ENCODE measurements at regions not wholly inside any gene's neighbourhood (a gene's known extent, or its start where the extent isn't known, plus 50 kb on each side); places are given as distances from the start of the nearest gene placed in this dataset.

DNA sequence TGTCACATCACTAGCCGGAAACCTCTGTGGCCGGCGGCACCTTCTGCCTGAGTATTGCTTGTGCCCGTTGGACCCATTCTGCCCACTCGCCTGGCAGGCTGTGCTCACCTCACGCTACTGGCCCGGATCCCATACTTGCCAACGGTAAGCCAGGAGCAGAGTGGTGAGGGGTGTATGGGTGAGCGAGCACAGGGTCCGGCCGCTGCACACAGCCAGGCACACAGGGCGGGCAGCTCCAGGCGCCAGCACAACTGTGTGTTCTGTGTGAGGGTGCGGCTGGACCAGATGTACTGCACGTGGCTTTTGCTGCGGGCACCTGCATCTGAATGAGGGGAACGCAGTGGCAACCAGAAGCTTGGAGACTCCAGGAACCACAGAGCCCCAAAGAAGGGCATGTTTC is 455.7 kb downstream of the CDH8 start (continued):
- TF ChIP-seq TAF1 (IDR thresholded peaks at IDR 0.05; ENCODE audit: borderline replicate concordance, low read depth, low read length), result no peak

DNA sequence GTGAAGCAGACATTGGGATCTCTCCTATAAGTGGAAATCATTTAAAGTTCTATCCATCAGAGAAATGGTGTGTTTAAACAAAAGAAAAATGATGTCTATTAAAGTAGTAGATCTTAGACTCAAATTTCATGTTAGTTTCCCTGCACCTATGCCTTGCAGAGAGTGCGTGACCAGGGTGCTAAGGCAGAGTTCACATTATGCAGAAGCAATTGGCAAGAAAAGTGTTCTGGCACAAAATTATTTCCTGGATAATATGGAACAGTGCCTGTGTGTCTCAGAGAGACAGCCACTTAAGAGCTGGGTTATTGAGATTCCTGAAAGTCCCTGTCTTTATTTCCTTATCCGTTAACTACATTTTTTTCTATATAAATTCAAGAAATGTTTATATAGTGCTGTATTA is 457.0 kb downstream of the CDH8 start:
- Histone ChIP-seq H3F3A (replicated peaks; ENCODE audit: insufficient read depth) (no peaks in the 10 kb centered on the region), H3K36me3 (replicated peaks in 1 of 2; ENCODE audit: control insufficient read depth in 1 of 2, insufficient read depth in 2 of 2, low read length in 1 of 2) (no peaks in the 10 kb centered on the region), H3K79me2 (ENCODE audit: insufficient read depth) (no peaks in the 10 kb centered on the region), H3K4me2 (no peak overlapping the region), H3K9ac (no peak overlapping the region), H3K4me1 (ENCODE audit: control insufficient read depth in 1 of 2, insufficient read depth in 2 of 2, low read depth in 1 of 2, low read length in 1 of 2) (no peaks in the 10 kb centered on the region; a peak in 1 of 4 replicates), H3K9me3 (no peaks in the 10 kb centered on the region), H3K9me2 (no peaks in the 10 kb centered on the region), H2AFZ (ENCODE audit: low read depth) (no peak overlapping the region), H3K27me3 (ENCODE audit: insufficient read depth) (no peaks in the 10 kb centered on the region), H3K27ac (ENCODE audit: low read depth in 2 of 2, low read length in 1 of 2) (no peak overlapping the region), H3K4me3 (ENCODE audit: low read depth in 2 of 2, low read length in 1 of 2) (no peak overlapping the region), H4K20me1 (ENCODE audit: insufficient read depth) (no peaks in the 10 kb centered on the region)
- 30% methylated on average over 2 of the region's 2 CpGs for WGBS (ENCODE audit: low lambda C conversion rate)
- TF ChIP-seq, protein P1, sequence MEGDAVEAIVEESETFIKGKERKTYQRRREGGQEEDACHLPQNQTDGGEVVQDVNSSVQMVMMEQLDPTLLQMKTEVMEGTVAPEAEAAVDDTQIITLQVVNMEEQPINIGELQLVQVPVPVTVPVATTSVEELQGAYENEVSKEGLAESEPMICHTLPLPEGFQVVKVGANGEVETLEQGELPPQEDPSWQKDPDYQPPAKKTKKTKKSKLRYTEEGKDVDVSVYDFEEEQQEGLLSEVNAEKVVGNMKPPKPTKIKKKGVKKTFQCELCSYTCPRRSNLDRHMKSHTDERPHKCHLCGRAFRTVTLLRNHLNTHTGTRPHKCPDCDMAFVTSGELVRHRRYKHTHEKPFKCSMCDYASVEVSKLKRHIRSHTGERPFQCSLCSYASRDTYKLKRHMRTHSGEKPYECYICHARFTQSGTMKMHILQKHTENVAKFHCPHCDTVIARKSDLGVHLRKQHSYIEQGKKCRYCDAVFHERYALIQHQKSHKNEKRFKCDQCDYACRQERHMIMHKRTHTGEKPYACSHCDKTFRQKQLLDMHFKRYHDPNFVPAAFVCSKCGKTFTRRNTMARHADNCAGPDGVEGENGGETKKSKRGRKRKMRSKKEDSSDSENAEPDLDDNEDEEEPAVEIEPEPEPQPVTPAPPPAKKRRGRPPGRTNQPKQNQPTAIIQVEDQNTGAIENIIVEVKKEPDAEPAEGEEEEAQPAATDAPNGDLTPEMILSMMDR (IDR thresholded peaks at IDR 0.05), result no peak
- TF ChIP-seq RCOR1 (IDR thresholded peaks at IDR 0.05; ENCODE audit: low read length), result no peak
- ChIA-PET POLR2A (no interaction called here), CTCF (no interaction called here)
- no peak for DNase-seq

DNA sequence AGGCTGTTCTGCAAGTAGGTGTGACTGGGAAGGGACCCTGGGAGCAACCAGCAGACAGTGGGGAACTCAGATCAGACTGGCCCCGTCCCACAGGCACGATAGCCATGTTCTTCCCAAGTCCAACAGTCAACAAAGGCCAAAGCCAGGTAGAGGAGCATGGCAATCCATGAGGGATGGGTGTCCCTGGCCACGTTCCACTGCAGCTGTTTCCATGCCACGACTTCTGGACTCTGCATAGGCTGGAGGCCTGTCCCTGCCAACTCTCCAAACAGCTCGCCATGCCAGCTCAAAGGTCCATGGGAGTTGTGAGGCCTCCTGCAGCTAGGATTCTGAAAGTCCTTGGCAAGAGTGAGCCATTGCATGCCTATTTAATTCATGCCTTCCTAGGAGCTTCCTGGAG is 459.8 kb downstream of the CDH8 start:
- no peak overlapping the region for H3K27ac ChIP-seq (ENCODE audit: low read depth in 2 of 2, low read length in 1 of 2)
- WGBS (ENCODE audit: low lambda C conversion rate), result 10% methylated on average over 4 of the region's 5 CpGs
- no peaks in the 10 kb centered on the region for H3K9me2 ChIP-seq
- H3K4me1 ChIP-seq (ENCODE audit: control insufficient read depth in 1 of 2, insufficient read depth in 2 of 2, low read depth in 1 of 2, low read length in 1 of 2), result no peaks in the 10 kb centered on the region
- no peaks in the 10 kb centered on the region for H3K9me3 ChIP-seq
- ChIA-PET CTCF (no interaction called here), POLR2A (no interaction called here)
- no peak overlapping the region for H3K9ac ChIP-seq
- no peaks in the 10 kb centered on the region for H3K36me3 ChIP-seq (replicated peaks in 1 of 2; ENCODE audit: control insufficient read depth in 1 of 2, insufficient read depth in 2 of 2, low read length in 1 of 2)
- no peaks in the 10 kb centered on the region for H3K79me2 ChIP-seq (ENCODE audit: insufficient read depth)
- no peak overlapping the region for H2AFZ ChIP-seq (ENCODE audit: low read depth)
- no peak for TF ChIP-seq ELF1 (IDR thresholded peaks at IDR 0.05)
- TF ChIP-seq FOXJ3 (CRISPR knock-in tag; IDR thresholded peaks at IDR 0.05), result no peak
- TF ChIP-seq SMC3 (IDR thresholded peaks at IDR 0.05; ENCODE audit: low read depth, low read length), result no peak
- TF ChIP-seq TAF1 (IDR thresholded peaks at IDR 0.05; ENCODE audit: borderline replicate concordance, low read depth, low read length), result no peak
- no peak for TF ChIP-seq FOSL2 (IDR thresholded peaks at IDR 0.05; ENCODE audit: borderline replicate concordance, low read depth)
- no peak for TF ChIP-seq NRF1 (IDR thresholded peaks at IDR 0.05; ENCODE audit: low read depth, low read length)
- TF ChIP-seq MXI1 (IDR thresholded peaks at IDR 0.05; ENCODE audit: low read depth, low read length), result no peak
- TF ChIP-seq, protein P2, sequence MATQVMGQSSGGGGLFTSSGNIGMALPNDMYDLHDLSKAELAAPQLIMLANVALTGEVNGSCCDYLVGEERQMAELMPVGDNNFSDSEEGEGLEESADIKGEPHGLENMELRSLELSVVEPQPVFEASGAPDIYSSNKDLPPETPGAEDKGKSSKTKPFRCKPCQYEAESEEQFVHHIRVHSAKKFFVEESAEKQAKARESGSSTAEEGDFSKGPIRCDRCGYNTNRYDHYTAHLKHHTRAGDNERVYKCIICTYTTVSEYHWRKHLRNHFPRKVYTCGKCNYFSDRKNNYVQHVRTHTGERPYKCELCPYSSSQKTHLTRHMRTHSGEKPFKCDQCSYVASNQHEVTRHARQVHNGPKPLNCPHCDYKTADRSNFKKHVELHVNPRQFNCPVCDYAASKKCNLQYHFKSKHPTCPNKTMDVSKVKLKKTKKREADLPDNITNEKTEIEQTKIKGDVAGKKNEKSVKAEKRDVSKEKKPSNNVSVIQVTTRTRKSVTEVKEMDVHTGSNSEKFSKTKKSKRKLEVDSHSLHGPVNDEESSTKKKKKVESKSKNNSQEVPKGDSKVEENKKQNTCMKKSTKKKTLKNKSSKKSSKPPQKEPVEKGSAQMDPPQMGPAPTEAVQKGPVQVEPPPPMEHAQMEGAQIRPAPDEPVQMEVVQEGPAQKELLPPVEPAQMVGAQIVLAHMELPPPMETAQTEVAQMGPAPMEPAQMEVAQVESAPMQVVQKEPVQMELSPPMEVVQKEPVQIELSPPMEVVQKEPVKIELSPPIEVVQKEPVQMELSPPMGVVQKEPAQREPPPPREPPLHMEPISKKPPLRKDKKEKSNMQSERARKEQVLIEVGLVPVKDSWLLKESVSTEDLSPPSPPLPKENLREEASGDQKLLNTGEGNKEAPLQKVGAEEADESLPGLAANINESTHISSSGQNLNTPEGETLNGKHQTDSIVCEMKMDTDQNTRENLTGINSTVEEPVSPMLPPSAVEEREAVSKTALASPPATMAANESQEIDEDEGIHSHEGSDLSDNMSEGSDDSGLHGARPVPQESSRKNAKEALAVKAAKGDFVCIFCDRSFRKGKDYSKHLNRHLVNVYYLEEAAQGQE (IDR thresholded peaks at IDR 0.05; ENCODE audit: low read depth, low read length), result no peak
- TF ChIP-seq TCF12 (IDR thresholded peaks at IDR 0.05), result no peak
- no peak for TF ChIP-seq EP300 (IDR thresholded peaks at IDR 0.05; ENCODE audit: borderline replicate concordance in 1 of 2, low read depth in 1 of 2, low read length in 1 of 2)
- TF ChIP-seq POLR2AphosphoS5 (IDR thresholded peaks at IDR 0.05; ENCODE audit: low read depth, low read length), result no peak
- DNase-seq, result no peak
- no peaks in the 10 kb centered on the region for H3F3A ChIP-seq (replicated peaks; ENCODE audit: insufficient read depth)
- H4K20me1 ChIP-seq (ENCODE audit: insufficient read depth), result no peaks in the 10 kb centered on the region
- H3K4me2 ChIP-seq, result no peak overlapping the region
- no peak overlapping the region for H3K4me3 ChIP-seq (ENCODE audit: low read depth in 2 of 2, low read length in 1 of 2)
- H3K27me3 ChIP-seq (ENCODE audit: insufficient read depth), result no peaks in the 10 kb centered on the region

Measured in SK-N-SH (cell line).